GM19397 (cell line): ENCODE measurements at regions not wholly inside any gene's neighbourhood (a gene's known extent, or its start where the extent isn't known, plus 50 kb on each side); places are given as distances from the start of the nearest gene placed in this dataset.

Source experiments
- ATAC-seq: cut with Tn5 transposase; IDR thresholded peaks from one replicate; pipeline ENCODE4 v1.9.1; 2021; ENCODE audit warnings: mild to moderate bottlenecking, moderate library complexity; ENCODE audit not compliant: unreplicated experiment

- ATAC-seq: no peak
Measured at GRCh38 chr1:214977700-214978374, 104.7 kb upstream of the KCNK2 start.

DNA sequence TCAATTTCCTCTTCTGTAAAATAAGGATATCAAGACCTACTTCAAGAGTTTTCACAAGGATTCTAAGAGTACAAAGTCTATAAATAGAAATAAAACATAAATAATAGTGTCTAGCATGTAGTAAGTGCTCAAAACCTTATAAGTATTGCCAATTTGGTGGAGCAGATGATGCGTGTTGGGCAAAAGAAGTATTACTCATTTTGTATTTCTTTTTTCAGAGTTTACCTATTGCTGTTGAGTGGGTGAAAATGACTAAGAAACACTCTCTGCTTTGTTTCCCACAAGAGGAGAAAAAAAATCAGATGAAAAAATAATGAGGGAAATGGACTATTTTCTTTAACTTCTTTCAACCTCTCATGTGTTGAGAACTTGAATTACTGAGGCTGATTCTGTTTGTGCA, 103.3 kb upstream of the KCNK2 start:
- no peak for ATAC-seq

GRCh38 chr1:214980921-214981320, 101.6 kb upstream of the KCNK2 start:
- no peak for ATAC-seq

DNA sequence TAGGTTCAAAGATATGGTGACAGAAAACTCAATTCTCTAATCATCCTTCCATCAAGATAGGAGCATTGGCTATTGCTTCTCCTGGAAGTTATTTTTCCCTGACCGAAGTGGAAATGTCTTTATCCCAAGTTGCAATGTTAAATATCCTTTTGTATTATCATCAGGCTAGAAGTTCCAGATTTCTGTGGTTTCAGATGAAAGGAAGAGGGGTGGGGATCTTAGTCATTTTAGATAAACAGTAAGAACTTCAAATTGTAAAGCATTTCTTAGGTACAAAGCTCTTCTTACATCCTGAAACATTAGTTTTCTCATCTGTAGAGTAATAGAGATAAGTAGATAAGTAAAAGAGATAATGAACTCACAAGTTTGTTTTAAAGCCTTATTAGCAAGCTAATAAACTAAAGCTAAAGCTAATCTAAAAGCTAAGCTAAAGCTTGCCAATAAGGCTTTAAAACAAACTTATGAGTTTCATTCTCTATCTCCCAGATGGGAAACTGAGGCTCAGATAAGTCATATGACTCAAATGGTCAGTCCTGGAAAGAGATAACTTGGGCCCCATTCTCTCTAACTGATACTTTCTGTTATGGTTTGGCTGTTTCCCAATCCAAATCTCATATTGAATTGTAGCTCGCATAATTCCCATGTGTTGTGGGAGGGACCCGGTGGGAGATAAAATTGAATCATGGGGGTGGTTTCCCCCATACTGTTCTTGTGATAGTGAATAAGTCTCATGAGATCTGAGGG, 99.2 kb upstream of the KCNK2 start:
- no peak for ATAC-seq

GRCh38 chr1:214989341-214989740, 93.2 kb upstream of the KCNK2 start:
- ATAC-seq: no peak

DNA sequence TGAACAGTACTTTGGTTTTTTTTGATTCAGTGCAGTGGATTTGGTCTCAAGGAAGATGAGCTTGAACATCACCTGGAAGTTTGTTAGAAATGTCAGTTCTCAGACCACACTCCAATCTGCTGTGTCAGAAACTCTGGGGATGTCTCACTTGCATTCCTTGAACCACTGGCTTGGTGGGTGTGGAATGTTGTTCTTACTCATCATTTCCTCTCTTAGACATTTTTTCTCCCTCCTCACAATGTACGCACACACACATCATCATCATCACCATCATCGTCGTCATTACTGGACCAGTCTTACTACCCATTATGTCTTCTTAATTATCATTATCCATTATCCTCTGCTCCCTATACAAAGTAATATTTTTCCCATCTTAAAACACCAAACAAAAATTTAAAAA, 91.9 kb upstream of the KCNK2 start:
- ATAC-seq: no peak

DNA sequence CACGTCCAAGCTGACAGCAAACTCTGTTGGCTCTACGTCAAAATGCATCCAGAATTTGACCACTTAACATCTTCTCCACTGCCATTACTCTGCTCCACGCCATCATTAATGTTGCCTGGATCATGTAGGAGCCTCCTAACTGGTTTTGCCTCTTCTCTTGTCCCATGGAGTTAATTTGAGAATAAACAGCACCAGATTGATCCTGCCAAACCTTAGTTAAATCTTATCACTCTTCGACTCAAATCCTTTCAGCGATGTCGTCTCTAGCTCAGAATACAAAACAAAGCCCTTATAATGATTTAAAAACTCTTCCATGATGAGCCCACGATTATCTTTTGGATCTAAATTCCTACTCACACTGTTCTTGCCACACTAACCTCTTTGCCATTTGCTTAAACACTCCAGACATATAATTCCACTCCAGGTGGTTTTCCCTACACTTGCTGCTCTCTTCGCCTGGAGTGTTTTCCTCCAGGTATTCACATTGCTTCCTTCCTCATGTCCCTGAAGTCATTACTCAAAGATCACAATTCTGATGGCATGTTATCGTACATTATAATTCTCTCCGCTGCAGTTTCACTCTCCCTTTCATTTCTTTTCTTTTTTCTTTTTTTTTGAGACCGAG, 90.7 kb upstream of the KCNK2 start:
- no peak for ATAC-seq

DNA sequence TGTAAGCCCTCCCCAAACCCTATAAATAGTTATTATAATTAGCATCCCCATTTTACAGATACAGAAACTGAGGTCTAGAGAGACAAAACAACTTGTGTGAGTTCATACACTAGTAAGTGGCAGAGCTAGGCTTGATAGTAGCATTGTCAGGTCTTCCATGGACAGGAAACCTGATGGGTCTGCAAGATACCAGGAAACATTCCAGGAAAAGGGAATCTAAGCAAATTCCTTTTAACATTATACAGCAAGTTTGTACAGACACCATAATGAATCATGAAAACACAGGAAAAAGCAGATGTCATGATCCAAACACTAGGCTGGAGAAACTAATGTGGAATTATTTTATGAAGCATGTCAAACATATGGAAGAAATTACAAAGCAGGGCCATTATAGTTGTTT, 89.1 kb upstream of the KCNK2 start:
- no peak for ATAC-seq

DNA sequence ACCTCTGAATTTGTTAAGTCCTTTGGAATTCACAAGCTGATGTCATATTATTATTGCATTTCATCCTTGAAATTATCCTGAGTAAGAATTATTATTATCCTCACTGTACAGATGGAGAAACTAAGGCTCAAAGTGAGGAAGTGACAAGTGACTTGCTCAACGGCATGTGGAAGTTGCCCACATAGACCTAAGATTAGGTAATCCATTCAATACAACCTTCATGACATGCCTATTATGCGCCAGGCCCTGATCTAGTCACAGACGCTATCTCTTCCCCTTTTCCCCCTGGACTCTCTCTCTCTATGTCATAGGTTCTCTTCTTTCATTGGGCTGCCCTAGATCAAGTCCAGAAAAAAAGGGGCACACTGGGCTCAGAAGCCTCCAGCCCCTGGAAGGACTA, 84.9 kb upstream of the KCNK2 start:
- ATAC-seq: no peak

DNA sequence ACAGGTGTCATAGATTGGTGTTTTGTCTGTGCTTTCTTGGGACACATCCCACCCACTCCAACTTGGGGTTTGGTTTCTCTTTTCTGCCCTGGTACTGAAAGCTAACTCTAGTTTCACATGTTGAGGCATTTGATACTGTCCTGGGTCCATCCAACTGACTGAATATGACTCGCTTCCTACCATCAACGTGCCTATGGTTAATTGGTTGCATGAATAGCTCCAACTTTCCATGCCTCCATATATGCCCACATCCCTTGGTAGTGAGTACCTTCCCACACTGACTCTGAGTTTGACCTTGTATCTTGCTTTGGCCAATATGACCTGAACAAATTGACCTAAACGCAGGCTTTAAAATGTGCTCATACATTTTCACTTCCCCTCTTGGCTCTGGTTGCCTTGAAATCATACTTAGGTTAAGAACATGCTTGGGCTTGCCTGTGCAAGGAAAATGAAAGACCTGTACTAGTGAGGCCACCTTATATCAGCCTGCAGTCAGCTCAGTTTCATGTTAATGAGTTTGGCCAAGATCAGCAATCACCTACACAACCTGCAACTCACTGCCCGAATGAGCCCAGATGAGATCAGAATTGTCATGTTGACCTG, 81.0 kb upstream of the KCNK2 start:
- peak; percentile 66 for ATAC-seq

- no peak for ATAC-seq
Measured at GRCh38 chr1:215002471-215002870, 80.1 kb upstream of the KCNK2 start.

DNA sequence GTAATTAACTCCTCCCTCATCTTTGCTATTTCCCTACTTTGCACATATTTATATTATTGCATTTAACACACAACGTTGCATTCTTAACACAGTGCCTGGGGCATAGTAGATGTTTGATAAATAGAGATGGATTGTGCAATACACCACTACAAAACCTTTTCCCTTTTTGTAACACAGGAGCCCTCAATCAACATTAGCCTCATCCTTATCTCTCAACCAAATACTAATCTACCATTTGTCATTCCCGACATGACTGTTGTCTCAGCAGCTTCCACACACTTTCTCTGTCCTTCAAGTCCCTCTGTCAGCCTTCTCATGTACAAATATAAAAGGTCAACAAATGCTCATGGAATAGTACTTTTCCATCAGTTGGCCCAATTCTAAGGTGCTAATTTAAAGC, 78.9 kb upstream of the KCNK2 start:
- no peak for ATAC-seq

DNA sequence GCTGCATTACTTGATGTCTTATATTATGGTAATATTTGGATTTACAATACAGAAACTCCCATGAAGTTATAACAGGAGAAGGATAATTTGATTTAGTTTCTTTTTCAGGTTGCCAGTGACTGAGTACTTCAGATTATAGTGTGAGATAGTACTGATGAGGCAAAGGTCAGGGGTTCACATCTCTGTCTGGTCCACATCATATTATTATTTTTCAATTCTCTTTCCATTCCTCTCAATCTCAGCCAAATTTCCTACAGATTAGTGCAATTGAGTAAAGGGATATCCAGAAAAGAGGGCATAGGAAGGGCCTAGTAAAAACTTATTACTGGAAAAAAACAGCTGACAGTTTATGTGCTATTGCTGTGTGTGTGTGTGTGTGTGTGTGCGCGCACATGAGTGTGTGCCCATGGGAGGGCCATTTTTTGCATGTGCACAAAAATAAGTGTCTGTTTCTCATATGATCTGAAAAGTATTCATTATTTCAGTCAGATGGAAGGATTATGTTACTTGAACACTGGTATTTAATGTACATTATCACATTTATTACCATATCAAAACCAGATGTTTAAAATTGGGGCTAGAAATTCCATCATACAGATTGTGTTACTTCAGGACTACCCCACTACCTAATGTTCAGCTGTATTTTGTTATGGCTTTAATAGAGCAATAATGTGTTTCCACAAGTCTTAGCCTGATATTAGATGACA, 78.3 kb upstream of the KCNK2 start:
- no peak for ATAC-seq

GRCh38 chr1:215005078-215005477, 77.5 kb upstream of the KCNK2 start:
- no peak for ATAC-seq

- no peak for ATAC-seq
Measured at GRCh38 chr1:215005656-215006345, 76.7 kb upstream of the KCNK2 start.

DNA sequence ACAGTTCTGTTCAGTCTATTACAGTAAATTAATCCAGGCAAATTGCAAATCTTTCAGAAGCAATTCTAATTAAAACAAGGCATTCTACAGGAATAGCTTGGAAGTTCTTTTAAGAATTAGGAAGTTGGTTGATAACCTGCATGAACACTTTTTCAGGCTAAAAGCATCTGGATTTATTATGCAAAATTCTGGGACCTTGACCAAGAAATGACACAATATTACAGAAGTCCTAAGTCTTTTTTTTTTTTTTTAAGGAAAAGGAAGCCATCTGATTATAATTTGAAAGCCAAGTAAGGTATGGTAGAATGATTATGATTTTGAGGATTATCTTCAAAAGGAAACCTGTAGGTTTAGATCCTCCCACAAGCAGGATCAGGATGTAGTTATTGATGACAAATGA, 74.7 kb upstream of the KCNK2 start:
- ATAC-seq: no peak

GRCh38 chr1:215018555-215018954, 64.0 kb upstream of the KCNK2 start:
- ATAC-seq: no peak

GRCh38 chr1:215022204-215022603, 60.3 kb upstream of the KCNK2 start:
- no peak for ATAC-seq

- ATAC-seq: no peak
Measured at GRCh38 chr1:215022741-215023141, 59.8 kb upstream of the KCNK2 start.

- ATAC-seq: no peak
Measured at GRCh38 chr1:215023155-215023832, 59.2 kb upstream of the KCNK2 start.
